DOHH2 (cell line): ENCODE measurements at regions not wholly inside any gene's neighbourhood (a gene's known extent, or its start where the extent isn't known, plus 50 kb on each side); places are given as distances from the start of the nearest gene placed in this dataset.
"Not testable (repeated sequence)": the region's sequence is repeated elsewhere in the genome, so short reads cannot be mapped to it uniquely, and the experiment has no call there.

Experiments used
- H3F3A ChIP-seq: fragments of 200-600 bp; sonication (generic), shearing (Covaris generic); 2 replicates; pipeline ENCODE4 v1.6.0; 2016; ENCODE audit warnings: antibody characterized with exemption, mild to moderate bottlenecking; ENCODE audit not compliant: control insufficient read depth, insufficient read depth
- H3K27ac ChIP-seq: fragments of 200-600 bp; sonication (generic); 2 replicates; pipeline ENCODE4 v1.5.1; 2014; ENCODE audit warnings: low read depth, mild to moderate bottlenecking, low read length, moderate library complexity
- H3K27me3 ChIP-seq: fragments of 200-600 bp; sonication (generic); 2 replicates; pipeline ENCODE4 v1.6.1; 2014; ENCODE audit warnings: mild to moderate bottlenecking, low read length, mixed read lengths; ENCODE audit not compliant: control insufficient read depth
- H3K36me3 ChIP-seq: fragments of 200-600 bp; sonication (generic); 2 replicates; pipeline ENCODE4 v1.6.1; 2014; ENCODE audit warnings: mild to moderate bottlenecking, low read length, moderate library complexity, mixed read lengths; ENCODE audit not compliant: control insufficient read depth
- H3K4me1 ChIP-seq: fragments of 200-600 bp; sonication (generic); 2 replicates; pipeline ENCODE4 v1.6.1; 2014; ENCODE audit warnings: mild to moderate bottlenecking, low read length, mixed read lengths; ENCODE audit not compliant: control insufficient read depth
- H3K4me2 ChIP-seq: fragments of 200-600 bp; sonication (generic); 2 replicates; pipeline ENCODE4 v1.6.0; 2014; ENCODE audit warnings: mild to moderate bottlenecking, low read length, moderate library complexity
- H3K4me3 ChIP-seq: fragments of 200-600 bp; sonication (generic); 2 replicates; pipeline ENCODE4 v1.5.1; 2014; ENCODE audit warnings: mild to moderate bottlenecking, low read length, mixed read lengths
- H3K79me2 ChIP-seq: fragments of 200-600 bp; sonication (generic); 2 replicates; pipeline ENCODE4 v1.6.1; 2014; ENCODE audit warnings: mild to moderate bottlenecking, low read length, mixed read lengths; ENCODE audit not compliant: control insufficient read depth
- H3K9me2 ChIP-seq: fragments of 200-600 bp; sonication (generic); replicated peaks from 2 replicates; pipeline ENCODE4 v1.6.1; 2014; ENCODE audit warnings: mild to moderate bottlenecking, low read length, mixed read lengths; ENCODE audit not compliant: control insufficient read depth
- H3K9me3 ChIP-seq: fragments of 200-600 bp; sonication (generic); 2 replicates; pipeline ENCODE4 v1.6.1; 2014; ENCODE audit warnings: antibody characterized with exemption, low read length, mixed read lengths; ENCODE audit not compliant: control insufficient read depth, insufficient read depth
- H4K20me1 ChIP-seq: fragments of 200-600 bp; sonication (generic); 2 replicates; pipeline ENCODE4 v1.6.0; 2014; ENCODE audit warnings: low read depth, mild to moderate bottlenecking, antibody characterized with exemption, low read length, moderate library complexity; ENCODE audit not compliant: control insufficient read depth, insufficient read depth
- CTCF ChIP-seq: fragments of 200-600 bp; sonication (generic); IDR thresholded peaks from one replicate; pipeline ENCODE4 v1.5.1; 2014; ENCODE audit warnings: antibody characterized with exemption, mild to moderate bottlenecking, low read depth, low read length; ENCODE audit not compliant: poor library complexity, severe bottlenecking
- EZH2phosphoT487 ChIP-seq: fragments of 200-600 bp; sonication (generic); IDR thresholded peaks from 2 replicates; pipeline ENCODE4 v1.6.1; 2017; ENCODE audit warnings: borderline replicate concordance, mild to moderate bottlenecking, antibody characterized with exemption, low read length, moderate library complexity, mixed read lengths

- no peak for TF ChIP-seq EZH2phosphoT487
- TF ChIP-seq CTCF, result no peak
- Histone ChIP-seq H3K4me1 (no peaks in the 10 kb centered on the region), H3K79me2 (no peaks in the 10 kb centered on the region), H3K9me3 (no peaks in the 10 kb centered on the region), H3F3A (no peaks in the 10 kb centered on the region), H4K20me1 (no peaks in the 10 kb centered on the region), H3K4me2 (no peak overlapping the region), H3K27ac (no peak overlapping the region), H3K4me3 (no peak overlapping the region), H3K9me2 (no peaks in the 10 kb centered on the region), H3K27me3 (no peaks in the 10 kb centered on the region), H3K36me3 (no peaks in the 10 kb centered on the region)
These were observed 385.3 kb downstream of the PRELID2 start for GRCh38 chr5:145449794-145450193.

- H3K4me1 ChIP-seq, H3F3A ChIP-seq, H3K36me3 ChIP-seq, H3K27ac ChIP-seq, H3K4me2 ChIP-seq, H3K9me3 ChIP-seq, H3K9me2 ChIP-seq, H3K4me3 ChIP-seq, H3K79me2 ChIP-seq, H4K20me1 ChIP-seq, H3K27me3 ChIP-seq: not testable (repeated sequence)
These were observed 388.3 kb downstream of the PRELID2 start for GRCh38 chr5:145446875-145447274.

GRCh38 chr5:145446412-145446811, 388.7 kb downstream of the PRELID2 start:
- Histone ChIP-seq H3K27ac (no peak overlapping the region), H4K20me1 (no peaks in the 10 kb centered on the region), H3K4me2 (no peak overlapping the region), H3K4me1 (no peaks in the 10 kb centered on the region), H3K4me3 (no peak overlapping the region), H3K27me3 (no peaks in the 10 kb centered on the region), H3K79me2 (no peaks in the 10 kb centered on the region), H3K9me2 (no peaks in the 10 kb centered on the region), H3K9me3 (no peaks in the 10 kb centered on the region), H3K36me3 (no peaks in the 10 kb centered on the region), H3F3A (no peaks in the 10 kb centered on the region)
- no peak for TF ChIP-seq EZH2phosphoT487
- TF ChIP-seq CTCF, result no peak

- Histone ChIP-seq H3K79me2 (no peaks in the 10 kb centered on the region), H3K4me3 (no peak overlapping the region), H3K9me3 (no peaks in the 10 kb centered on the region), H3K4me1 (no peaks in the 10 kb centered on the region), H3K4me2 (no peak overlapping the region), H3K9me2 (no peaks in the 10 kb centered on the region), H3K27me3 (no peaks in the 10 kb centered on the region), H3K36me3 (no peaks in the 10 kb centered on the region), H3F3A (no peaks in the 10 kb centered on the region), H3K27ac (no peak overlapping the region), H4K20me1 (no peaks in the 10 kb centered on the region)
- no peak for TF ChIP-seq EZH2phosphoT487
- no peak for TF ChIP-seq CTCF
These were observed 390.1 kb downstream of the PRELID2 start for GRCh38 chr5:145445027-145445426.
